Keratinocyte (primary cell): ENCODE measurements at regions not wholly inside any gene's neighbourhood (a gene's known extent, or its start where the extent isn't known, plus 50 kb on each side); places are given as distances from the start of the nearest gene placed in this dataset.

ENCODE experiments used
- DNase-seq: peaks from one replicate; pipeline ENCODE4 v3.0.0-alpha.2; 2011; ENCODE audit warnings: low read depth, missing footprints, low spot score
- FAIRE-seq: peaks from 2 replicates; lab custom pipeline; 2011; peaks lifted over from hg19 to GRCh38; lab: Jason Lieb, UNC
- H2AFZ ChIP-seq: 2 replicates; pipeline ENCODE4 v1.6.0; 2012; ENCODE audit warnings: low read length, control low read depth, inconsistent platforms; ENCODE audit not compliant: control insufficient read depth
- H3K27ac ChIP-seq: 2 replicates; pipeline ENCODE4 v1.5.1; 2011; ENCODE audit warnings: low read length; ENCODE audit not compliant: control insufficient read depth, insufficient read depth
- H3K27me3 ChIP-seq: 3 replicates; pipeline ENCODE4 v1.6.0; 2011; ENCODE audit warnings: low read length; ENCODE audit not compliant: control insufficient read depth, insufficient read depth; ENCODE audit errors: extremely low read depth
- H3K36me3 ChIP-seq, 2 experiments: 2 replicates in 1 of 2; 3 replicates in 1 of 2; pipeline ENCODE4 v1.5.1; 2011; ENCODE audit warnings: low read length in 2 of 2, mild to moderate bottlenecking in 1 of 2; ENCODE audit not compliant: control insufficient read depth in 2 of 2, insufficient read depth in 2 of 2; ENCODE audit errors: extremely low read depth in 1 of 2
- H3K4me1 ChIP-seq: 3 replicates; pipeline ENCODE4 v1.5.1; 2011; ENCODE audit warnings: low read length; ENCODE audit not compliant: control insufficient read depth, insufficient read depth; ENCODE audit errors: extremely low read depth
- H3K4me2 ChIP-seq: 3 replicates; pipeline ENCODE4 v1.6.0; 2011; ENCODE audit warnings: low read depth, low read length; ENCODE audit not compliant: control insufficient read depth, insufficient read depth; ENCODE audit errors: extremely low read depth
- H3K4me3 ChIP-seq, 3 experiments: fragments of 200-600 bp in 1 of 3; sonication (generic) in 1 of 3; 2 replicates in 2 of 3; 3 replicates in 1 of 3; pipeline ENCODE4 v1.5.1; 2011 to 2016; ENCODE audit warnings: low read length in 3 of 3, mild to moderate bottlenecking in 3 of 3, control low read depth in 2 of 3, inconsistent platforms in 1 of 3, low read depth in 1 of 3, mixed read lengths in 1 of 3, mixed run types in 1 of 3, moderate library complexity in 1 of 3; ENCODE audit not compliant: control insufficient read depth in 2 of 3, insufficient read depth in 2 of 3; ENCODE audit errors: extremely low read depth in 1 of 3
- H3K79me2 ChIP-seq: 2 replicates; pipeline ENCODE4 v1.6.0; 2012; ENCODE audit warnings: low read length; ENCODE audit not compliant: control insufficient read depth, insufficient read depth
- H3K9ac ChIP-seq: 3 replicates; pipeline ENCODE4 v1.6.0; 2011; ENCODE audit warnings: low read length; ENCODE audit not compliant: control insufficient read depth, insufficient read depth; ENCODE audit errors: extremely low read depth
- H3K9me1 ChIP-seq: 3 replicates; pipeline ENCODE4 v1.6.0; 2011; ENCODE audit warnings: low read length; ENCODE audit not compliant: control insufficient read depth, insufficient read depth; ENCODE audit errors: extremely low read depth
- H3K9me3 ChIP-seq: 2 replicates; pipeline ENCODE4 v1.5.1; 2012; ENCODE audit warnings: low read depth, low read length; ENCODE audit not compliant: control insufficient read depth
- H4K20me1 ChIP-seq: 3 replicates; pipeline ENCODE4 v1.6.0; 2011; ENCODE audit warnings: low read length; ENCODE audit not compliant: control insufficient read depth, insufficient read depth; ENCODE audit errors: extremely low read depth
- EZH2 ChIP-seq: IDR thresholded peaks from one replicate; pipeline ENCODE4 v1.6.1; 2012; ENCODE audit warnings: inconsistent platforms, mild to moderate bottlenecking, low read length, moderate library complexity
- dilution Hi-C: fragments of 300-500 bp; cut with MboI; formaldehyde crosslinking; loops from one replicate; pipeline ENCODE4 v1.7.0; 2020; ENCODE audit warnings: low sequenced_read_pairs; ENCODE audit not compliant: extremely low pct_ligation_motif_present
- TF ChIP-seq, protein P1 (sequence below), 3 experiments: IDR thresholded peaks in 1 of 3; conservative IDR thresholded peaks in 1 of 3; optimal IDR thresholded peaks in 1 of 3; 2 replicates in 2 of 3; 3 replicates in 1 of 3; pipeline versions ENCODE3 to v1.5.1; 2011; ENCODE audit warnings: low read length in 3 of 3, mild to moderate bottlenecking in 3 of 3, moderate library complexity in 2 of 3, control low read depth in 1 of 3, inconsistent platforms in 1 of 3; ENCODE audit not compliant: insufficient read depth in 2 of 3; ENCODE audit errors: extremely low read depth in 1 of 3

DNA sequence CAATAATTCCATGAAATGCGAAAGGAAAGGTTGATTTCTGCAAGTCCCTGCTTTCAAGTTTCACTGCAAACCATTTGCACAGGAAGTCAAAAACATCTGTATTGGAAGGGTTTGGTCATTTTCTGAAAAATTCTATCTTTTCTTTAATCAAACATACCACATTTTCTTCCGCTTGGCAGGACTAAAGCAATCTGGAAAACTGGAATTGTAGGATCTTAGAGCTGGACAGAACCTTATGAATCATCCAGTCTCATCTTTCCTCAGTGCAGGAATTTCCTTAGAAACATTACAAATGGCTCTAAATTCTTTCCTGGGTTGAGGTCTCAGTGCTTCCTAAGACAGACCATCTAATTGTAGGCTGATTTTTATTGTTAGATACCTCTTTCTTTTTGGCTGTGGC is 111.5 kb upstream of the ELAC2 start:
- H4K20me1 ChIP-seq = no peaks in the 10 kb centered on the region
- no peak overlapping the region for H3K4me2 ChIP-seq
- FAIRE-seq = no peak

DNA sequence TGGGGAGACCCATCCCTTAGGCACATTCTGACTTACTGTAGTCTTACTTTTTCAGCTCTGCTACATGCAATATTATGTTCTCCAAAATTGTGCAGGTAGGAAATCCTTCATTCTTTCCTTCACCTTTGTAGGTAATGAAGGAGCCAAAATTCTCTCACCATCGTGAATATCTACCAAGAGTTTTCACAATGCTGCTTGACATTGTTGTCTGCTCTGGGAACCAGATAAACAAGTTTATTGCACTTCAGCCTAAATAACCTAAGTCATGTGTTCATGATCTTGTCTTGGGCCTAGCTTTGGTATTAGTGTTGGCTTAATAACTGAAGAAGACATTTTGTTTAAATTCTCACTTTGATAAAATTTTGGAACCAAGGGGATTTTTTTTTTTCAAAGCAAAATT is 110.8 kb upstream of the ELAC2 start:
- H3K9me1 ChIP-seq = no peaks in the 10 kb centered on the region
- H3K27ac ChIP-seq = no peak overlapping the region
- no peaks in the 10 kb centered on the region for H3K27me3 ChIP-seq
- H3K4me1 ChIP-seq = no peaks in the 10 kb centered on the region
- H3K79me2 ChIP-seq = no peaks in the 10 kb centered on the region
- H3K4me2 ChIP-seq = no peak overlapping the region
- no peaks in the 10 kb centered on the region for H4K20me1 ChIP-seq
- H3K9me3 ChIP-seq = no peaks in the 10 kb centered on the region
- no peak overlapping the region for H3K9ac ChIP-seq
- TF ChIP-seq, protein P1, sequence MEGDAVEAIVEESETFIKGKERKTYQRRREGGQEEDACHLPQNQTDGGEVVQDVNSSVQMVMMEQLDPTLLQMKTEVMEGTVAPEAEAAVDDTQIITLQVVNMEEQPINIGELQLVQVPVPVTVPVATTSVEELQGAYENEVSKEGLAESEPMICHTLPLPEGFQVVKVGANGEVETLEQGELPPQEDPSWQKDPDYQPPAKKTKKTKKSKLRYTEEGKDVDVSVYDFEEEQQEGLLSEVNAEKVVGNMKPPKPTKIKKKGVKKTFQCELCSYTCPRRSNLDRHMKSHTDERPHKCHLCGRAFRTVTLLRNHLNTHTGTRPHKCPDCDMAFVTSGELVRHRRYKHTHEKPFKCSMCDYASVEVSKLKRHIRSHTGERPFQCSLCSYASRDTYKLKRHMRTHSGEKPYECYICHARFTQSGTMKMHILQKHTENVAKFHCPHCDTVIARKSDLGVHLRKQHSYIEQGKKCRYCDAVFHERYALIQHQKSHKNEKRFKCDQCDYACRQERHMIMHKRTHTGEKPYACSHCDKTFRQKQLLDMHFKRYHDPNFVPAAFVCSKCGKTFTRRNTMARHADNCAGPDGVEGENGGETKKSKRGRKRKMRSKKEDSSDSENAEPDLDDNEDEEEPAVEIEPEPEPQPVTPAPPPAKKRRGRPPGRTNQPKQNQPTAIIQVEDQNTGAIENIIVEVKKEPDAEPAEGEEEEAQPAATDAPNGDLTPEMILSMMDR (optimal IDR thresholded peaks at IDR 0.05 in 1 of 3, IDR thresholded peaks at IDR 0.05 in 1 of 3, conservative IDR thresholded peaks at IDR 0.05 in 1 of 3; ENCODE audit: extremely low read depth in 1 of 3, insufficient read depth in 2 of 3, low read length in 3 of 3) = no peak
- no peak for TF ChIP-seq EZH2
- FAIRE-seq (no peak), DNase-seq (no peak)
- H3K36me3 ChIP-seq = no peaks in the 10 kb centered on the region
- no peak overlapping the region for H2AFZ ChIP-seq
- dilution Hi-C loops = no loop called here
- no peak overlapping the region for H3K4me3 ChIP-seq

More for the DNA sequence above, 111.5 kb upstream of the ELAC2 start:
- no peaks in the 10 kb centered on the region for H3K4me1 ChIP-seq
- no peak overlapping the region for H3K4me3 ChIP-seq
- no peak overlapping the region for H3K27ac ChIP-seq
- H3K9ac ChIP-seq = no peak overlapping the region
- H3K36me3 ChIP-seq = no peaks in the 10 kb centered on the region
- H2AFZ ChIP-seq = no peak overlapping the region
- TF ChIP-seq, protein P1 (optimal IDR thresholded peaks at IDR 0.05 in 1 of 3, IDR thresholded peaks at IDR 0.05 in 1 of 3, conservative IDR thresholded peaks at IDR 0.05 in 1 of 3; ENCODE audit: extremely low read depth in 1 of 3, insufficient read depth in 2 of 3, low read length in 3 of 3) = no peak
- TF ChIP-seq EZH2 = no peak
- no peaks in the 10 kb centered on the region for H3K79me2 ChIP-seq
- H3K9me1 ChIP-seq = no peaks in the 10 kb centered on the region
- DNase-seq = no peak
- dilution Hi-C loops = no loop called here
- no peaks in the 10 kb centered on the region for H3K9me3 ChIP-seq
- no peaks in the 10 kb centered on the region for H3K27me3 ChIP-seq
